ENCODE measurements at regions not wholly inside any gene's neighbourhood (a gene's known extent, or its start where the extent isn't known, plus 50 kb on each side); places are given as distances from the start of the nearest gene placed in this dataset.
A peak's percentile ranks its signal among the peaks of the same experiment; 100 is the strongest.

DNA sequence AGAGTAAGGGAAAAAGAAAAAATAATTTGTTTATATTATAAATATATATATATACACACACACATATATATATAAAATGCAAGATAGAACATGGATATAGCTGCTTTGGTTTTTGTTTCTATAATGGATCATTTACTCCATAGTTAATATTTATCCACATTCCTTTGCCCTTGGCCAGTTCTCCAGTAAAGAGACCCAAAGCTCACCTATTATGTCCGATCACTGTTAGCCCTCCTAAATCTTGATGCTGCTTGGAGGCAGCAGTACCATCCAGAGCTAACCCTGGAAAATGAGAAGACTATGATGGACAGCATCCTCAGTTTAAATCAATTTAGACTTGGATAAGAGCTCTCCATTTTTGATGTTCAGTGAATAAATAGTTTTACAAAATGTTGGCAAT lies 407.7 kb downstream of the PLPP3 start:
- H3K4me2 ChIP-seq (ENCODE audit: low read length), result no peak overlapping the region
- no peaks in the 10 kb centered on the region for H3K79me2 ChIP-seq (ENCODE audit: control insufficient read depth, insufficient read depth, low read length, poor library complexity)
- H4K12ac ChIP-seq (ENCODE audit: low read depth, low read length), result no peak overlapping the region
- no peaks in the 10 kb centered on the region for H3K9me3 ChIP-seq (ENCODE audit: insufficient read depth, low read depth, low read length)
- peak overlapping the region; percentile 61 for H2BK12ac ChIP-seq (ENCODE audit: low read length)
- H4K91ac ChIP-seq (ENCODE audit: low read depth, low read length), result no peak overlapping the region
- no peak overlapping the region for H3K4ac ChIP-seq (ENCODE audit: low read depth, low read length)
- H3K4me1 ChIP-seq (ENCODE audit: control insufficient read depth in 1 of 2, insufficient read depth in 2 of 2, low read length in 2 of 2), result peaks cover 0 to 5% of the 10 kb centered on the region in 2 experiments
- H3K9ac ChIP-seq (ENCODE audit: low read length), result no peak overlapping the region
- H3K23ac ChIP-seq (ENCODE audit: low read length), result no peak overlapping the region
- H2BK5ac ChIP-seq (ENCODE audit: low read depth, low read length, poor library complexity), result no peak overlapping the region
- WGBS (ENCODE audit: extremely low coverage, insufficient coverage, insufficient read length), result no CpG with 5 or more reads among the region's 1 CpG
- peaks cover 5% of the 10 kb centered on the region for H3K79me1 ChIP-seq (ENCODE audit: low read length)
- no peak overlapping the region for H2AFZ ChIP-seq (ENCODE audit: insufficient read depth, low read length, poor library complexity)
- no peak for DNase-seq
- no peak overlapping the region for H2AK5ac ChIP-seq (ENCODE audit: low read length)
- H2BK120ac ChIP-seq (ENCODE audit: insufficient read depth, low read length, poor library complexity), result peak overlapping the region; percentile 39
- no peak overlapping the region for H4K8ac ChIP-seq (ENCODE audit: low read depth, low read length)
- H3K36me3 ChIP-seq (ENCODE audit: control insufficient read depth in 1 of 2, insufficient read depth in 2 of 2, low read length in 2 of 2), result no peaks in the 10 kb centered on the region
- no peak overlapping the region for H3K14ac ChIP-seq (ENCODE audit: low read length)
- H3K18ac ChIP-seq (ENCODE audit: low read length), result no peak overlapping the region
- H3K27ac ChIP-seq (ENCODE audit: low read depth, low read length), result no peak overlapping the region
- H3K4me3 ChIP-seq (ENCODE audit: low read depth, low read length), result no peak overlapping the region
- H3K27me3 ChIP-seq (ENCODE audit: insufficient read depth, low read length), result no peaks in the 10 kb centered on the region

DNA sequence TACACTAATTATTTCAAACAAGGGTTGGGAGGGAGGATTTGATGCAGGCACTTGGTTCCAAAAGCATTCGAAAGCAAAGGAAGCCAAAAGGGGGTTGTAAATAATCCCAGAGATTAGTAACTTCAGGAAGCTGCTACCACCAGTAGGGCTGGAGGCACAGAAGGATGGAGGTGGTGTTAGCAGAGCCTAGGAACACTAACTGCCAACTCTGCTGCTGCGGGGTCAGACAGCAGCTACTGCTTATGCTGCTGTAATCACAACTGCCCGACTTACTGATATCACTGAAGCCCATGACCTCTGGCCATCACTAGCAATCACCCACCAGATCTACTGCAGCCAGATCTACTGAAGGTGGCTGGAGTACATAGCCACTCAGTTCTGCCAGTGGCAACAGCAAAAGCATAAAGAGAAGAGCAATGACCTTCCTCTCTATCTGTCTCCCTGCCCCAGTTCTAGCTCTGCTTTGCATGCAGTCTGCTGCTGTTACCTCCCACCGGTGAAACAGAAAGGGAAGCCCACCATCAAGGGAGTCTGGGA lies 408.5 kb downstream of the PLPP3 start:
- WGBS (ENCODE audit: extremely low coverage, insufficient coverage, insufficient read length), result no CpG with 5 or more reads among the region's 4 CpGs
- H2BK120ac ChIP-seq (ENCODE audit: insufficient read depth, low read length, poor library complexity), result no peak overlapping the region
- H3K4me1 ChIP-seq (ENCODE audit: control insufficient read depth in 1 of 2, insufficient read depth in 2 of 2, low read length in 2 of 2), result peaks cover 0 to 5% of the 10 kb centered on the region in 2 experiments

DNA sequence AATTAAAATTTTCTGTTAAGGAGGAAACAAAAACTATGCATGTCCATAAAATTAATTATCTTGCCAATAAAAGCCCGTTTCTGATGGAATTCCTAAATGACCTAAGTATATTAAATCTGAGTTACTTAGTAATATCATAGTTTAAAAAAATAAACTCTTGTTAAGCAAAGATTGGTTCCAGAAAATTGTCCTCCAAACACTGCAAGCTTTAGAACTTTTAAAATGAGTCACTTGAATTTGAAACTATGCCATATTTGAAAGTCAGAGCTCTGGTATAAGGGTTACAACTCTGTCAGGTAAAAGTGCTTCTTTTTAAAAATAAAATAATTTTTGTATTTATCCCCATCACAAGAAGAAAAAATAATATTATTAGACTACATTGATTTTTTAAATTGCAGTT lies 409.5 kb downstream of the PLPP3 start:
- Histone ChIP-seq H3K27ac (ENCODE audit: low read depth, low read length) (no peak overlapping the region), H3K79me1 (ENCODE audit: low read length) (peaks cover 6% of the 10 kb centered on the region), H3K9ac (ENCODE audit: low read length) (no peak overlapping the region), H4K91ac (ENCODE audit: low read depth, low read length) (no peak overlapping the region), H4K8ac (ENCODE audit: low read depth, low read length) (no peak overlapping the region), H3K79me2 (ENCODE audit: control insufficient read depth, insufficient read depth, low read length, poor library complexity) (no peaks in the 10 kb centered on the region), H3K4me2 (ENCODE audit: low read length) (no peak overlapping the region), H2AFZ (ENCODE audit: insufficient read depth, low read length, poor library complexity) (no peak overlapping the region), H3K4ac (ENCODE audit: low read depth, low read length) (no peak overlapping the region), H4K12ac (ENCODE audit: low read depth, low read length) (no peak overlapping the region), H3K23ac (ENCODE audit: low read length) (no peak overlapping the region), H3K18ac (ENCODE audit: low read length) (no peak overlapping the region), H2BK5ac (ENCODE audit: low read depth, low read length, poor library complexity) (no peak overlapping the region), H2BK120ac (ENCODE audit: insufficient read depth, low read length, poor library complexity) (no peak overlapping the region), H2BK12ac (ENCODE audit: low read length) (no peak overlapping the region), H3K4me3 (ENCODE audit: low read depth, low read length) (no peak overlapping the region), H3K9me3 (ENCODE audit: insufficient read depth, low read depth, low read length) (no peaks in the 10 kb centered on the region), H3K4me1 (ENCODE audit: control insufficient read depth in 1 of 2, insufficient read depth in 2 of 2, low read length in 2 of 2) (peaks cover 0 to 5% of the 10 kb centered on the region in 2 experiments), H3K36me3 (ENCODE audit: control insufficient read depth in 1 of 2, insufficient read depth in 2 of 2, low read length in 2 of 2) (no peaks in the 10 kb centered on the region), H3K27me3 (ENCODE audit: insufficient read depth, low read length) (no peaks in the 10 kb centered on the region), H2AK5ac (ENCODE audit: low read length) (no peak overlapping the region), H3K14ac (ENCODE audit: low read length) (no peak overlapping the region)
- WGBS (ENCODE audit: extremely low coverage, insufficient coverage, insufficient read length), result no CpG with 5 or more reads among the region's 1 CpG
- DNase-seq, result no peak

More for the DNA sequence above, 408.5 kb downstream of the PLPP3 start:
- Histone ChIP-seq H2BK5ac (ENCODE audit: low read depth, low read length, poor library complexity) (no peak overlapping the region), H4K91ac (ENCODE audit: low read depth, low read length) (no peak overlapping the region), H3K4me3 (ENCODE audit: low read depth, low read length) (no peak overlapping the region), H2AFZ (ENCODE audit: insufficient read depth, low read length, poor library complexity) (no peak overlapping the region), H3K79me1 (ENCODE audit: low read length) (peaks cover 6% of the 10 kb centered on the region), H2AK5ac (ENCODE audit: low read length) (no peak overlapping the region), H3K18ac (ENCODE audit: low read length) (no peak overlapping the region), H3K36me3 (ENCODE audit: control insufficient read depth in 1 of 2, insufficient read depth in 2 of 2, low read length in 2 of 2) (no peaks in the 10 kb centered on the region), H3K79me2 (ENCODE audit: control insufficient read depth, insufficient read depth, low read length, poor library complexity) (no peaks in the 10 kb centered on the region), H3K27me3 (ENCODE audit: insufficient read depth, low read length) (no peaks in the 10 kb centered on the region), H3K27ac (ENCODE audit: low read depth, low read length) (no peak overlapping the region), H4K8ac (ENCODE audit: low read depth, low read length) (no peak overlapping the region), H4K12ac (ENCODE audit: low read depth, low read length) (no peak overlapping the region), H3K9ac (ENCODE audit: low read length) (no peak overlapping the region), H3K14ac (ENCODE audit: low read length) (no peak overlapping the region), H3K9me3 (ENCODE audit: insufficient read depth, low read depth, low read length) (no peaks in the 10 kb centered on the region), H2BK12ac (ENCODE audit: low read length) (peak overlapping the region; percentile 31), H3K4ac (ENCODE audit: low read depth, low read length) (no peak overlapping the region), H3K4me2 (ENCODE audit: low read length) (no peak overlapping the region), H3K23ac (ENCODE audit: low read length) (no peak overlapping the region)
- no peak for DNase-seq

DNA sequence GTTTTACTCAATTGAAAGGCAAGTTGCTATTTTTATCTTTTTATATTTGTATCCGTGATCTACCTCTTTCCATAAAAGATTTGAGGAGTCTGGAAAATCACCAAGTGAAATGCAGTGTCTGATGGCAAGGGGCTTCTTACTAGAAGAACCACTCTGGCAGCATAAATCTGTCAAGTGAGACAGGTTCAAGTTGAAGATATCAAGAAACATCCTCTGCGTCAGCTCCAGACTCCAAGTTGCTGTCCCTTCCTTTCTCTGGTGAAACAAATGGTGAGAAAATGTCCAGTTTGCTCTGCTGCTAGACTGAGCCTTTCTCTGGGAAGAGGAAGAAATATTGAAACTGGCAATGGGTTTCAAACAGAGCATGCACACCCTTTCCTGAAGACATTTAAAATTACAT lies 411.2 kb downstream of the PLPP3 start:
- H2BK5ac ChIP-seq (ENCODE audit: low read depth, low read length, poor library complexity), result no peak overlapping the region
- no peak overlapping the region for H4K91ac ChIP-seq (ENCODE audit: low read depth, low read length)
- no peaks in the 10 kb centered on the region for H3K9me3 ChIP-seq (ENCODE audit: insufficient read depth, low read depth, low read length)
- no peaks in the 10 kb centered on the region for H3K36me3 ChIP-seq (ENCODE audit: control insufficient read depth in 1 of 2, insufficient read depth in 2 of 2, low read length in 2 of 2)
- no peak overlapping the region for H3K4me2 ChIP-seq (ENCODE audit: low read length)
- H2BK120ac ChIP-seq (ENCODE audit: insufficient read depth, low read length, poor library complexity), result no peak overlapping the region
- no peak overlapping the region for H4K12ac ChIP-seq (ENCODE audit: low read depth, low read length)
- H3K18ac ChIP-seq (ENCODE audit: low read length), result no peak overlapping the region
- H3K27ac ChIP-seq (ENCODE audit: low read depth, low read length), result peak overlapping the region; percentile 52
- no peak overlapping the region for H3K4me3 ChIP-seq (ENCODE audit: low read depth, low read length)
- WGBS (ENCODE audit: extremely low coverage, insufficient coverage, insufficient read length), result no CpG with 5 or more reads among the region's 2 CpGs
- H2BK12ac ChIP-seq (ENCODE audit: low read length), result no peak overlapping the region
- no peaks in the 10 kb centered on the region for H3K27me3 ChIP-seq (ENCODE audit: insufficient read depth, low read length)
- no peak overlapping the region for H3K9ac ChIP-seq (ENCODE audit: low read length)
- no peaks in the 10 kb centered on the region for H3K79me2 ChIP-seq (ENCODE audit: control insufficient read depth, insufficient read depth, low read length, poor library complexity)
- H3K79me1 ChIP-seq (ENCODE audit: low read length), result peaks cover 6% of the 10 kb centered on the region
- no peak overlapping the region for H3K4ac ChIP-seq (ENCODE audit: low read depth, low read length)
- no peak overlapping the region for H2AFZ ChIP-seq (ENCODE audit: insufficient read depth, low read length, poor library complexity)
- no peak overlapping the region for H3K23ac ChIP-seq (ENCODE audit: low read length)
- H4K8ac ChIP-seq (ENCODE audit: low read depth, low read length), result no peak overlapping the region
- no peak for DNase-seq
- no peak overlapping the region for H2AK5ac ChIP-seq (ENCODE audit: low read length)
- peaks cover 0 to 5% of the 10 kb centered on the region in 2 experiments for H3K4me1 ChIP-seq (ENCODE audit: control insufficient read depth in 1 of 2, insufficient read depth in 2 of 2, low read length in 2 of 2)
- no peak overlapping the region for H3K14ac ChIP-seq (ENCODE audit: low read length)

All from trophoblast cell (in vitro differentiated cells and primary cell).